HEK293 (cell line): ENCODE measurements at regions not wholly inside any gene's neighbourhood (a gene's known extent, or its start where the extent isn't known, plus 50 kb on each side); places are given as distances from the start of the nearest gene placed in this dataset.

Experiments used
- CTCF ChIA-PET: fragments of 350-600 bp; formaldehyde crosslinking; extraction: SDS; loops from one replicate; lab custom pipeline; 2021; ENCODE audit warnings: antibody characterized with exemption; lab: Yijun Ruan, JAX
- POLR2A ChIA-PET: fragments of 300-600 bp; formaldehyde crosslinking; extraction: SDS; loops from one replicate; lab custom pipeline; 2020; ENCODE audit warnings: antibody characterized with exemption, inconsistent platforms; lab: Yijun Ruan, JAX
- H3K27ac ChIP-seq: fragments of 200-500 bp; sonication (Bioruptor generic); 2 replicates; pipeline ENCODE4 v1.5.1; 2014; ENCODE audit warnings: low read depth, low read length, control low read depth, inconsistent platforms; ENCODE audit errors: extremely low read depth
- H3K36me3 ChIP-seq, 2 experiments: fragments of 200-500 bp in 1 of 2; sonication (Bioruptor generic) in 1 of 2; 1 replicate in 1 of 2; 2 replicates in 1 of 2; pipeline ENCODE4 v1.5.1; 2014 to 2017; ENCODE audit warnings: inconsistent platforms in 2 of 2, low read length in 2 of 2; ENCODE audit not compliant: control insufficient read depth in 2 of 2, insufficient read depth in 1 of 2
- H3K4me1 ChIP-seq: fragments of 200-500 bp; sonication (Bioruptor generic); 2 replicates; pipeline ENCODE4 v1.5.1; 2014; ENCODE audit warnings: mild to moderate bottlenecking, low read length, inconsistent platforms; ENCODE audit not compliant: control insufficient read depth, insufficient read depth
- H3K4me3 ChIP-seq: 2 replicates; pipeline ENCODE4 v1.5.1; 2011; ENCODE audit warnings: low read depth, mild to moderate bottlenecking, control low read depth, low read length, moderate library complexity
- H3K9me3 ChIP-seq: fragments of 200-500 bp; sonication (Bioruptor generic); 2 replicates; pipeline ENCODE4 v1.5.1; 2014; ENCODE audit warnings: low read depth, low read length, inconsistent platforms; ENCODE audit not compliant: control insufficient read depth, insufficient read depth
- GLI2 ChIP-seq: fragments of 450-650 bp; formaldehyde crosslinking; IDR thresholded peaks from 2 replicates; pipeline ENCODE4; 2017; ENCODE audit warnings: missing biosample characterization, missing genetic modification characterization, low read depth, borderline replicate concordance
- MEIS1 ChIP-seq: sonication (generic); formaldehyde crosslinking; IDR thresholded peaks from 2 replicates; pipeline ENCODE4 v1.8.1; 2022; ENCODE audit warnings: missing genetic modification reagents, mild to moderate bottlenecking, borderline replicate concordance
- MYNN ChIP-seq: fragments of 450-650 bp; formaldehyde crosslinking; IDR thresholded peaks from 2 replicates; pipeline ENCODE4 v1.5.1; 2016; ENCODE audit warnings: missing biosample characterization, missing genetic modification characterization, borderline replicate concordance
- OVOL3 ChIP-seq: fragments of 450-650 bp; formaldehyde crosslinking; IDR thresholded peaks from 2 replicates; pipeline ENCODE4 v1.5.1; 2016; ENCODE audit warnings: missing biosample characterization, missing genetic modification characterization
- ZBTB1 ChIP-seq: fragments of 450-650 bp; formaldehyde crosslinking; IDR thresholded peaks from 2 replicates; pipeline ENCODE4 v1.5.1; 2016; ENCODE audit warnings: missing biosample characterization, missing genetic modification characterization
- ZNF155 ChIP-seq: fragments of 450-650 bp; formaldehyde crosslinking; IDR thresholded peaks from 2 replicates; pipeline ENCODE4 v1.5.1; 2016; ENCODE audit warnings: missing biosample characterization, missing genetic modification characterization
- ZNF202 ChIP-seq: fragments of 450-650 bp; formaldehyde crosslinking; IDR thresholded peaks from 2 replicates; pipeline ENCODE4 v1.5.1; 2016; ENCODE audit warnings: missing biosample characterization, missing genetic modification characterization, borderline replicate concordance
- ZNF302 ChIP-seq: fragments of 450-650 bp; formaldehyde crosslinking; IDR thresholded peaks from 2 replicates; pipeline ENCODE4 v1.5.1; 2016; ENCODE audit warnings: missing biosample characterization, missing genetic modification characterization, low read depth
- ZNF335 ChIP-seq: fragments of 450-650 bp; formaldehyde crosslinking; conservative IDR thresholded peaks from 2 replicates; pipeline ENCODE4 v1.5.1; 2016; ENCODE audit warnings: missing biosample characterization, missing genetic modification characterization
- ZNF391 ChIP-seq: fragments of 450-650 bp; formaldehyde crosslinking; IDR thresholded peaks from 2 replicates; pipeline ENCODE4 v1.5.1; 2016; ENCODE audit warnings: low read depth, missing biosample characterization, missing genetic modification characterization, borderline replicate concordance
- ZNF404 ChIP-seq: fragments of 450-650 bp; formaldehyde crosslinking; IDR thresholded peaks from 2 replicates; pipeline ENCODE4 v1.5.1; 2017; ENCODE audit warnings: missing biosample characterization, missing genetic modification characterization
- ZNF521 ChIP-seq: fragments of 450-650 bp; formaldehyde crosslinking; IDR thresholded peaks from 2 replicates; pipeline ENCODE4 v1.5.1; 2017; ENCODE audit warnings: missing biosample characterization, mild to moderate bottlenecking, missing genetic modification characterization
- ZNF530 ChIP-seq: fragments of 450-650 bp; formaldehyde crosslinking; IDR thresholded peaks from 2 replicates; pipeline ENCODE4 v1.5.1; 2016; ENCODE audit warnings: low read depth, missing biosample characterization, missing genetic modification characterization
- ZNF555 ChIP-seq: fragments of 450-650 bp; formaldehyde crosslinking; conservative IDR thresholded peaks from 2 replicates; pipeline ENCODE4 v1.5.1; 2017; ENCODE audit warnings: missing biosample characterization, mild to moderate bottlenecking, missing genetic modification characterization, inconsistent platforms
- ZNF677 ChIP-seq: fragments of 450-650 bp; IDR thresholded peaks from 2 replicates; pipeline ENCODE4 v1.5.0; 2018; ENCODE audit warnings: missing biosample characterization, mild to moderate bottlenecking, missing genetic modification characterization, moderate library complexity
- ZNF768 ChIP-seq: fragments of 450-650 bp; formaldehyde crosslinking; IDR thresholded peaks from 2 replicates; pipeline ENCODE4 v1.5.1; 2018; ENCODE audit warnings: missing biosample characterization, mild to moderate bottlenecking, missing genetic modification characterization
- ZNF830 ChIP-seq: fragments of 450-650 bp; IDR thresholded peaks from 2 replicates; pipeline ENCODE4 v1.5.0; 2018; ENCODE audit warnings: missing biosample characterization, missing genetic modification characterization, low read depth, mild to moderate bottlenecking, moderate library complexity
- ZNF843 ChIP-seq: fragments of 450-650 bp; formaldehyde crosslinking; IDR thresholded peaks from 2 replicates; pipeline ENCODE4 v1.5.1; 2016; ENCODE audit warnings: missing biosample characterization, missing genetic modification characterization
- TF ChIP-seq, protein P1 (sequence below): fragments of 450-650 bp; formaldehyde crosslinking; IDR thresholded peaks from 2 replicates; pipeline ENCODE4 v1.5.1; 2016; ENCODE audit warnings: missing biosample characterization, missing genetic modification characterization, borderline replicate concordance

DNA sequence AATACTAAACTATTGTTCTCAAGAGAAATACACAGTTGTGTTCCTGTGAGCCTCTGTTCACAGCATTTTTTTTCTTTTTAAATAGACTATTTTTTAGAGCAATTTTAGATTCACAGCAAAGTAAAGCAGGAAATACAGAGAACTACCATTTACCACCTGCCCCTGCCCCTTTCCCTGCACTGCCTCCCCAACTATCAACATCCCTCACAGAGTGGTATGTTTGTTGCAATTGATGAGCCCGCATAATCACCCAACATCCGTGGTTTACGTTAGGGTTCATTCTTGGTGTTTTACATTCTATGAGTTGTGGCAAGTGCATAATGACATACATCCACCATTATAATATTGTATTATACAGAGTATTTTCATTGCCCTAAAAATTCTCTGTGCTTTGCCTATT, 71.6 kb upstream of the TNFAIP3 start (continued):
- TF ChIP-seq, protein P1, sequence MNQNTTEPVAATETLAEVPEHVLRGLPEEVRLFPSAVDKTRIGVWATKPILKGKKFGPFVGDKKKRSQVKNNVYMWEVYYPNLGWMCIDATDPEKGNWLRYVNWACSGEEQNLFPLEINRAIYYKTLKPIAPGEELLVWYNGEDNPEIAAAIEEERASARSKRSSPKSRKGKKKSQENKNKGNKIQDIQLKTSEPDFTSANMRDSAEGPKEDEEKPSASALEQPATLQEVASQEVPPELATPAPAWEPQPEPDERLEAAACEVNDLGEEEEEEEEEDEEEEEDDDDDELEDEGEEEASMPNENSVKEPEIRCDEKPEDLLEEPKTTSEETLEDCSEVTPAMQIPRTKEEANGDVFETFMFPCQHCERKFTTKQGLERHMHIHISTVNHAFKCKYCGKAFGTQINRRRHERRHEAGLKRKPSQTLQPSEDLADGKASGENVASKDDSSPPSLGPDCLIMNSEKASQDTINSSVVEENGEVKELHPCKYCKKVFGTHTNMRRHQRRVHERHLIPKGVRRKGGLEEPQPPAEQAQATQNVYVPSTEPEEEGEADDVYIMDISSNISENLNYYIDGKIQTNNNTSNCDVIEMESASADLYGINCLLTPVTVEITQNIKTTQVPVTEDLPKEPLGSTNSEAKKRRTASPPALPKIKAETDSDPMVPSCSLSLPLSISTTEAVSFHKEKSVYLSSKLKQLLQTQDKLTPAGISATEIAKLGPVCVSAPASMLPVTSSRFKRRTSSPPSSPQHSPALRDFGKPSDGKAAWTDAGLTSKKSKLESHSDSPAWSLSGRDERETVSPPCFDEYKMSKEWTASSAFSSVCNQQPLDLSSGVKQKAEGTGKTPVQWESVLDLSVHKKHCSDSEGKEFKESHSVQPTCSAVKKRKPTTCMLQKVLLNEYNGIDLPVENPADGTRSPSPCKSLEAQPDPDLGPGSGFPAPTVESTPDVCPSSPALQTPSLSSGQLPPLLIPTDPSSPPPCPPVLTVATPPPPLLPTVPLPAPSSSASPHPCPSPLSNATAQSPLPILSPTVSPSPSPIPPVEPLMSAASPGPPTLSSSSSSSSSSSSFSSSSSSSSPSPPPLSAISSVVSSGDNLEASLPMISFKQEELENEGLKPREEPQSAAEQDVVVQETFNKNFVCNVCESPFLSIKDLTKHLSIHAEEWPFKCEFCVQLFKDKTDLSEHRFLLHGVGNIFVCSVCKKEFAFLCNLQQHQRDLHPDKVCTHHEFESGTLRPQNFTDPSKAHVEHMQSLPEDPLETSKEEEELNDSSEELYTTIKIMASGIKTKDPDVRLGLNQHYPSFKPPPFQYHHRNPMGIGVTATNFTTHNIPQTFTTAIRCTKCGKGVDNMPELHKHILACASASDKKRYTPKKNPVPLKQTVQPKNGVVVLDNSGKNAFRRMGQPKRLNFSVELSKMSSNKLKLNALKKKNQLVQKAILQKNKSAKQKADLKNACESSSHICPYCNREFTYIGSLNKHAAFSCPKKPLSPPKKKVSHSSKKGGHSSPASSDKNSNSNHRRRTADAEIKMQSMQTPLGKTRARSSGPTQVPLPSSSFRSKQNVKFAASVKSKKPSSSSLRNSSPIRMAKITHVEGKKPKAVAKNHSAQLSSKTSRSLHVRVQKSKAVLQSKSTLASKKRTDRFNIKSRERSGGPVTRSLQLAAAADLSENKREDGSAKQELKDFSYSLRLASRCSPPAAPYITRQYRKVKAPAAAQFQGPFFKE (tag by site-specific recombination), result no peak

DNA sequence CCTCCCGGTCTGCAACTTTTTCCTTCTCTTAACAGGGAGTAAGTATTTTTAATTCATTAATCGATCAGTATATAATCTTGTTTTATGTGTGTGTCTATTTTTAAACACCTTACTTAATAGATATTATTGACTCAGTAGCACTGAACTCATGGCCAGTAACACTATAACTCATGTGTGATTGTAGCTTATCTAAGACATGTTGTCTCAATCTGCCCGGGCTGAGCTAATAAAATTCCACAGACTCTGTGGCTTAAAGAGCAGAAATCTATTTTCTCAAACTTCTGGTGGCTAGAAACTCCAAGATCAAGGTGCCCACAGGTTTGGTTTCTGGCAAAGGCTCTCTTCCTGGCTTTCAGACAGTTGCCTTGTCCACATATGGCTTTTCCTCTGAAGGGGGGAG, 68.8 kb upstream of the TNFAIP3 start:
- ChIA-PET CTCF (interaction anchor here (0.5 to 3.3 kb wide), 12 partner anchors 13 to 209 kb away, joined by 3 to 30 read pairs (median 6); partner anchors contain the start of gene TNFAIP3), POLR2A (interaction anchor here (2.2 kb wide), 1 partner anchor 13 kb away, joined by 9 read pairs; no protein-coding TSS in a partner anchor)
- no peaks in the 10 kb centered on the region for H3K9me3 ChIP-seq
- H3K36me3 ChIP-seq, result no peaks in the 10 kb centered on the region
- TF ChIP-seq ZNF830 (tag by site-specific recombination) (no peak), MYNN (tag by site-specific recombination) (no peak)
- TF ChIP-seq, all 188 proteins: peak for 0
- Histone ChIP-seq H3K4me3 (no peak overlapping the region), H3K4me1 (no peaks in the 10 kb centered on the region), H3K27ac (no peak overlapping the region)

DNA sequence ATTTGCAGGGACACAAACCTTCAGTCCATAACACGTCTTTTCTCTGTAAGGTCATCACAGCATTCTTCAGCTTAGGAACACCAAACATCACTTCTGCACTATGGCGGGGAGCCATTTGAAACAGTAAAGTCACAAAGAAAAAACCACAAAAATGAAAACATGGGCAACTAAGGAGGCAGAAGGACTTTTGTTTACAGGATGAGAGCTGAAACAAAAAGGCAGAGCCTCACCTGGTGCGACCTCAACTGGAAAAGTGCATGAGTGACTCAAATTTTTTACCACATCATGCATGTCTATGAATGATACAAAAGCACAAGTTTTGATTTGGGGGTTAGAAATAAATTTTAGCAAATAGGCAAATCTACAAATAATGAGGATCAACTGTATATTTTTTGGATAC, 68.2 kb upstream of the TNFAIP3 start:
- no peaks in the 10 kb centered on the region for H3K36me3 ChIP-seq
- no peaks in the 10 kb centered on the region for H3K9me3 ChIP-seq
- CTCF ChIA-PET, result interaction anchor here (0.5 to 3.3 kb wide), 23 partner anchors 11 to 367 kb away, joined by 3 to 30 read pairs (median 5); partner anchors contain the start of gene TNFAIP3
- TF ChIP-seq ZNF843 (no peak), OVOL3 (tag by site-specific recombination) (no peak), ZNF391 (tag by site-specific recombination) (no peak), ZNF335 (tag by site-specific recombination) (no peak), ZNF302 (tag by site-specific recombination) (no peak), ZNF155 (tag by site-specific recombination) (no peak), ZNF202 (tag by site-specific recombination) (no peak), ZNF530 (tag by site-specific recombination) (no peak), ZNF555 (tag by site-specific recombination) (no peak), ZNF521 (tag by site-specific recombination) (no peak), ZBTB1 (tag by site-specific recombination) (no peak), ZNF677 (tag by site-specific recombination) (no peak), GLI2 (no peak), ZNF404 (tag by site-specific recombination) (no peak), MEIS1 (CRISPR knock-in tag) (no peak), ZNF768 (no peak)
- no peaks in the 10 kb centered on the region for H3K4me1 ChIP-seq
- H3K27ac ChIP-seq, result no peak overlapping the region
- no peak overlapping the region for H3K4me3 ChIP-seq
- POLR2A ChIA-PET, result interaction anchor here (0.9 to 2.2 kb wide), 2 partner anchors 9 to 13 kb away, joined by 3 to 9 read pairs; no protein-coding TSS in a partner anchor
